NCI-H187 (cell line): ENCODE measurements at regions not wholly inside any gene's neighbourhood (a gene's known extent, or its start where the extent isn't known, plus 50 kb on each side); places are given as distances from the start of the nearest gene placed in this dataset.
"Not testable (repeated sequence)": the region's sequence is repeated elsewhere in the genome, so short reads cannot be mapped to it uniquely, and the experiment has no call there.

Experiments
- DNase-seq, 2 experiments: peaks; one replicate each; lab custom pipeline; 2025; lab: John Stamatoyannopoulos, UW

- no peak for DNase-seq
These were observed 90.3 kb upstream of the TMTC4 start for GRCh38 chr13:100764937-100765336.

- DNase-seq, result not testable (repeated sequence)
These were observed 87.5 kb upstream of the TMTC4 start for GRCh38 chr13:100762126-100762525.

DNA sequence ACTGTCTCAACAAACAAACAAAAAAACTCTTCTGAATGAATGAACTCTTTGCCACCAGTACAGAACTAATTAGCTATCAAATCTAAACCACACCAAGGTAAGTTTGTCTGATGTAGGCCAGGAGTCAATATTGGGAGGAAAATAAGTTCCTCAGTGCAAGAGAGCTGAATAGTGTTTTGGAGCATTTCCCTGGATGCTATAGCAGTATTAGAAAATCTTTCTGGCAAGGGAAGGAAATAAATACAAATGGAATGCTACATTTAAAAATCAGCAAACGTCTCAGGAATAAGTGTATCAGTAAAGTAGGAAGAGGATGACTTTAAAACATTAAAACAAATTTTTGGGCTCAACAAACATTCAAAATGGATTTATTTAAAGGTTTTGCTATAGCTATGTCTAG lies 81.3 kb upstream of the TMTC4 start:
- DNase-seq, result no peak

DNA sequence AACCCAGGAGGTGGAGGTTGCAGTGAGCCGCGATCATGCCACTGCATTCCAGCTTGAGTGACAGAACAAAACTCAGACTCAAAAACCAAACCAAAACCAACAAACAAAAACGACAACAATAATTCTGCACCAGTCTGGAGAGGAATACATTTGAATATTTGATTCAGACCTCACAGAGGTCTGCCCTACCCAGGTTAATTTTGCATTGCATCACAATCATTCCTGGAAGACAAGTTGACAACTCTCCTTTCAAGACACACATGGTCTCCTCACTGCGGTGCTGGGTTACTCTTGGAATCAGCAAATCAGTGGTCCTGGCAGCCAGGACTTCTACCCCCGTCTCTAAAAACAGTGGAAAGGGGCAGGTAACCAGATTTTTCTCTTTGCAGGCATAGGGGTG lies 79.9 kb upstream of the TMTC4 start:
- DNase-seq, result no peak

DNA sequence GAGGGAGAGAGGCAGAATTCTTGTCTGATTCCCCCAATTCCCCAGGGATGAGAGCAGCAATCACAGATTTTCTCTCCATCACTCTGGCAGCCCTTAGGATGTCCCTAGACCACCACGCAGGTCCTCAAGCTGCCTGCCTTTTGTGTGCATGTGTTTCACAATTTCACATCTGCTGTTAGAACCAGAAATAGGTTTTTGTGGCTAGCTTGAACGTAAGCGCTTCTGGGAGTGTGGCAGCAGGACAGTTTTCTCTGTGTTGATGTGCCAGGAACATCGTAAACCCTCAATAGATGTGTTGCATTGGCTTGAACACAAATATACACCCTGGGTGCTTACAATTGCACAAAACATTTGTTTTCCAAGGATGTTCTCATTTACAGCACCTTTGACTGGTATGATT lies 78.8 kb upstream of the TMTC4 start:
- DNase-seq, result no peak

DNA sequence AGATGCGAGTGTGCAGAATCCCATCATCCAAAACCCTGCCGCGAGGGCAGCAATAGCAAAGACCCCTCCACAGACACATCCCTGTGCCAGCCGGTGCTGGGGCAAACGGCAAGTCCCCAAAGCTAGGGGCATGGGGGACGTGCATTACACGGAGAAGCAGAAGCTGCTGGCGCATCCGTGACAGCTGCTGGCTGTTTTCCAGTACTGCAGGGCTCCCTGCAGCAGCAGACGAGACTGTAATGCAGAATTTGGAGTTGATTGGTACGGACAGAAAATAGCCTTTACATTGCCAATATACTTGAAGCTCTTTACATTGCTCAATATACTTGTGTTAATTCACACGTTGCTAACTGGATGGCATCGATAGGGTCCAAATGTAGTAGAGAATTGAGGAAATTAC lies 77.2 kb upstream of the TMTC4 start:
- no peak for DNase-seq

GRCh38 chr13:100746953-100747683 lies 72.5 kb upstream of the TMTC4 start:
- no peak for DNase-seq

- no peak for DNase-seq
These were observed 63.7 kb upstream of the TMTC4 start for GRCh38 chr13:100738176-100738855.

- DNase-seq, result no peak
These were observed 60.9 kb upstream of the TMTC4 start for GRCh38 chr13:100735494-100735893.

- no peak for DNase-seq
These were observed 59.7 kb upstream of the TMTC4 start for GRCh38 chr13:100734194-100734720.

DNA sequence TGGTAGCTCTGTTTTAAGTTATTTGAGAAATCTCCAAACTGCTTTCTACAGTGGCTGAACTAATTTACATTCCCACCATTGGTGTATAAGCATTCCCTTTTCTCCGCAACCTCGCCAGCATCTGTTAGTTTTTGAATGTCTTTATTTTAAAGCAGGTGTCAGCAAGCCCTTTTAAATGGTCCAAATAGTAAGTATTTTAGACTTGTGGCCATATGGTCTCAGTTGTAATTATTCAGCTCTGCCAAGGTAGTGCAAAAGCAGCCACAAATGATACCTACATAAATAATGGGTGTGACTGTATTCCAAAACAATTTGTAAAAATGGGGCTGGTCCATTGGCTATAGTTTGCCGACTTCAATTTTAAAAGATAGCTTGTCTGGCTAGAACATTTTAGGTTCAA lies 58.7 kb upstream of the TMTC4 start:
- DNase-seq, result no peak

DNA sequence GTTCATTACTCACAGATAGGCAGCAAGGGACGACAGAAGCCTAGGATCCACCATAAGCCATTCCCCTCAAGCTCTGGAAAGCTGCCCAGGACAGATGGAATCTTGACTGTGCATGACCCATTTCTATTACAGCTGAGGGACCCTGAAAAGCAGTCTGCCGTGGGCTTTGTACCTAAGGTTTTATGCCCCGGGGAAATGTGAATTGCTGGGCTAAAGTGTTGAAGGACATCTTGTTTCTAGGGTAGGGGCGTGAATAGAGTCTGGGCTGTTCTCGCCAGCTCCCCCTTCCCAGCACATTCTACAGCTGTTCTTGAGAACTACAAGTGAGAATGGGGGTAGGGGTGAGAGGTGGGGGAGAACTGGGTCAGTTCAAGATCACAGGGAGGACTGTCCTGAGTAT lies 53.6 kb upstream of the TMTC4 start:
- DNase-seq, result no peak

DNA sequence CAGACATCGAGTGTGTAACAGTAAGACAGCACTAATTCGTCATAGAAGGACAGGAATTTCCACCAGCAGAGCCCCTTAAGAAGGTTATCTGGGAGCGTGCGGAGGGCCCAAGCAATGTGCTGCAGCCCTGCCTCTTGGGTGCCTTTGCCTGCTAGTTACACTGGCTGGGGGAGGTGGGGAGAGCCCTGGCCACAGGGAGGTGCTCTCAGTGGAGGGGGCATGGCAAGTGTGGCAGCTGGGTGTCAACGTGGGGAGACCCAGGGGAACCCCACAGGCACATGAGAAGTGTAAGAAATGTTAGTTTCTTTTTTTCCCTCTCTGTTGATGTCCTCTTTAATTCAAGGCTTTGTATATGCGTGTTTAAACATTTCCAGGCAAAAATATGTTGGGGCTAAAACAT lies 50.9 kb upstream of the TMTC4 start:
- DNase-seq, result no peak

- no peak for DNase-seq
These were observed 50.0 kb upstream of the TMTC4 start for GRCh38 chr13:100724568-100724967.
